ENCODE measurements at regions not wholly inside any gene's neighbourhood (a gene's known extent, or its start where the extent isn't known, plus 50 kb on each side); places are given as distances from the start of the nearest gene placed in this dataset.

- DNase-seq (ENCODE audit: low spot score in 2 of 2), result no peak
- H3K36me3 ChIP-seq, result no peaks in the 10 kb centered on the region
- intact Hi-C loops (cut with DNase I; ENCODE audit: low total_unique reads), result no loop called here
- no peaks in the 10 kb centered on the region for H3K27me3 ChIP-seq
- TF ChIP-seq, protein P1, sequence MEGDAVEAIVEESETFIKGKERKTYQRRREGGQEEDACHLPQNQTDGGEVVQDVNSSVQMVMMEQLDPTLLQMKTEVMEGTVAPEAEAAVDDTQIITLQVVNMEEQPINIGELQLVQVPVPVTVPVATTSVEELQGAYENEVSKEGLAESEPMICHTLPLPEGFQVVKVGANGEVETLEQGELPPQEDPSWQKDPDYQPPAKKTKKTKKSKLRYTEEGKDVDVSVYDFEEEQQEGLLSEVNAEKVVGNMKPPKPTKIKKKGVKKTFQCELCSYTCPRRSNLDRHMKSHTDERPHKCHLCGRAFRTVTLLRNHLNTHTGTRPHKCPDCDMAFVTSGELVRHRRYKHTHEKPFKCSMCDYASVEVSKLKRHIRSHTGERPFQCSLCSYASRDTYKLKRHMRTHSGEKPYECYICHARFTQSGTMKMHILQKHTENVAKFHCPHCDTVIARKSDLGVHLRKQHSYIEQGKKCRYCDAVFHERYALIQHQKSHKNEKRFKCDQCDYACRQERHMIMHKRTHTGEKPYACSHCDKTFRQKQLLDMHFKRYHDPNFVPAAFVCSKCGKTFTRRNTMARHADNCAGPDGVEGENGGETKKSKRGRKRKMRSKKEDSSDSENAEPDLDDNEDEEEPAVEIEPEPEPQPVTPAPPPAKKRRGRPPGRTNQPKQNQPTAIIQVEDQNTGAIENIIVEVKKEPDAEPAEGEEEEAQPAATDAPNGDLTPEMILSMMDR (IDR thresholded peaks at IDR 0.05), result no peak
- TF ChIP-seq POLR2A (IDR thresholded peaks at IDR 0.05) (no peak), POLR2AphosphoS5 (IDR thresholded peaks at IDR 0.05) (no peak)
- H3K4me3 ChIP-seq, result no peak overlapping the region
- H3K9me3 ChIP-seq, result no peaks in the 10 kb centered on the region
- H3K4me1 ChIP-seq, result no peaks in the 10 kb centered on the region
- H3K27ac ChIP-seq, result no peak overlapping the region
Observed at GRCh38 chr12:93039062-93039461, 110.0 kb upstream of the EEA1 start.

- Histone ChIP-seq H3K4me1 (no peaks in the 10 kb centered on the region), H3K9me3 (no peaks in the 10 kb centered on the region), H3K27ac (no peak overlapping the region), H3K4me3 (no peak overlapping the region), H3K27me3 (no peaks in the 10 kb centered on the region), H3K36me3 (no peaks in the 10 kb centered on the region)
- no peak for TF ChIP-seq POLR2A (IDR thresholded peaks at IDR 0.05)
- TF ChIP-seq, protein P1 (IDR thresholded peaks at IDR 0.05), result no peak
- intact Hi-C loops (cut with DNase I; ENCODE audit: low total_unique reads), result no loop called here
- DNase-seq (ENCODE audit: low spot score in 2 of 2), result no peak
Observed at GRCh38 chr12:93039930-93040329, 110.8 kb upstream of the EEA1 start.

DNA sequence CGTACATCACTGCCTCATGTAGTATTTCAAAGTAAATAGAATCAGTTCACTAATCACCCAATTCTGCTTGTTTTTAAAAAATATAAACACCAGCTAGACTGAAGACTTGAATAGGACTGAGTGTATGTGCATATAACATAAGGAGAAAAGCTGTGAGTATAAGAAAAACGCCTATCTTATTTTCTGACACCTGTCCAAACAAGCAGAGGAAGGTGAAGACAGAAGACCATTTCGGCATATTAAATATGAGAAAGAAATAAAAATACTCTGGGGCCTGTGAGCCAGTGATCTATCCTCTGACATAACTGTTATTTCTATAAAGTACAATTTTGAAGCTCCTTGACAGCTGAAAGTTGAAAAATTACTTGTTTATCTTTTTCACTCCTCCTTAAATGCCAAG lies 111.3 kb upstream of the EEA1 start:
- no peak overlapping the region for H3K27ac ChIP-seq
- no peaks in the 10 kb centered on the region for H3K27me3 ChIP-seq
- intact Hi-C loops (cut with DNase I; ENCODE audit: low total_unique reads), result no loop called here
- TF ChIP-seq POLR2A (IDR thresholded peaks at IDR 0.05) (no peak), POLR2AphosphoS5 (IDR thresholded peaks at IDR 0.05) (no peak)
- TF ChIP-seq, protein P1 (IDR thresholded peaks at IDR 0.05), result no peak
- DNase-seq (ENCODE audit: low spot score in 2 of 2), result no peak
- H3K36me3 ChIP-seq, result no peaks in the 10 kb centered on the region
- no peaks in the 10 kb centered on the region for H3K9me3 ChIP-seq
- H3K4me3 ChIP-seq, result no peak overlapping the region
- H3K4me1 ChIP-seq, result no peaks in the 10 kb centered on the region

- H3K36me3 ChIP-seq, result no peaks in the 10 kb centered on the region
- no peak for DNase-seq (ENCODE audit: low spot score in 2 of 2)
- intact Hi-C loops (cut with DNase I; ENCODE audit: low total_unique reads), result no loop called here
- H3K27ac ChIP-seq, result no peak overlapping the region
- no peaks in the 10 kb centered on the region for H3K27me3 ChIP-seq
- TF ChIP-seq POLR2AphosphoS5 (IDR thresholded peaks at IDR 0.05), result no peak
- H3K4me1 ChIP-seq, result no peaks in the 10 kb centered on the region
- H3K9me3 ChIP-seq, result no peaks in the 10 kb centered on the region
- no peak overlapping the region for H3K4me3 ChIP-seq
Observed at GRCh38 chr12:93041416-93041815, 112.3 kb upstream of the EEA1 start.

GRCh38 chr12:93042283-93042682 lies 113.2 kb upstream of the EEA1 start:
- no peaks in the 10 kb centered on the region for H3K36me3 ChIP-seq
- no peaks in the 10 kb centered on the region for H3K9me3 ChIP-seq
- intact Hi-C loops (cut with DNase I; ENCODE audit: low total_unique reads), result no loop called here
- DNase-seq (ENCODE audit: low spot score in 2 of 2), result no peak
- no peaks in the 10 kb centered on the region for H3K27me3 ChIP-seq
- no peak overlapping the region for H3K4me3 ChIP-seq
- H3K27ac ChIP-seq, result no peak overlapping the region
- no peaks in the 10 kb centered on the region for H3K4me1 ChIP-seq
- TF ChIP-seq, protein P1 (IDR thresholded peaks at IDR 0.05), result no peak
- no peak for TF ChIP-seq POLR2A (IDR thresholded peaks at IDR 0.05)
- TF ChIP-seq POLR2AphosphoS5 (IDR thresholded peaks at IDR 0.05), result no peak

- Histone ChIP-seq H3K27ac (no peak overlapping the region), H3K27me3 (no peaks in the 10 kb centered on the region), H3K9me3 (no peaks in the 10 kb centered on the region), H3K4me1 (no peaks in the 10 kb centered on the region), H3K4me3 (no peak overlapping the region), H3K36me3 (no peaks in the 10 kb centered on the region)
- intact Hi-C loops (cut with DNase I; ENCODE audit: low total_unique reads), result no loop called here
- TF ChIP-seq, protein P1 (IDR thresholded peaks at IDR 0.05), result no peak
- no peak for TF ChIP-seq POLR2AphosphoS5 (IDR thresholded peaks at IDR 0.05)
- no peak for DNase-seq (ENCODE audit: low spot score in 2 of 2)
Observed at GRCh38 chr12:93042684-93043083, 113.6 kb upstream of the EEA1 start.

All from breast epithelium (tissue), 4 donors.